ENCODE measurements at regions not wholly inside any gene's neighbourhood (a gene's known extent, or its start where the extent isn't known, plus 50 kb on each side); places are given as distances from the start of the nearest gene placed in this dataset.

DNA sequence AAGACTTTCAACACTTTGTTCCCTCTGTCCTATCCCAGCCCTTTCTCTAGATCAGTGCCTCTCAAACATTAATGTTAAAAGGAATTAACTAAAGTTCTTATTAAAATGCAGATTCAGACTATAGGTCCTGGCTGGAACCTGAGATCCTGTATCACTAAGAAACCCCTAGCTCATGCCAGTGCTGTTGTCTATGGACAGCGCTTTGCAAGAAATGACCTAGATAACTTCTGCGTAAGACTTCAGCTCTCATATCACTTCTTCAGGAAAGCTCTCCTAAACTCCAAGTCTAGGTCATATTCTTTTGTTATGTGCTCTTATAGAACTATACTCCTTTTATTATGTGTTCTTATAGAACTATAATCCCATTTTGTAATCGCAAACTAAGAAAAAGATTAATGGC is 67.8 kb upstream of the CDIN1 start:
- Histone ChIP-seq H3K27me3 (ENCODE audit: insufficient read depth, low read length) (no peaks in the 10 kb centered on the region), H3K9ac (ENCODE audit: extremely low read depth, insufficient read length, low read length) (no peak overlapping the region), H3K23ac (ENCODE audit: insufficient read length, low read depth, low read length) (no peak overlapping the region), H4K8ac (replicated peaks; ENCODE audit: insufficient read length, low read depth, low read length) (no peak overlapping the region), H2BK5ac (ENCODE audit: insufficient read length, low read length) (no peak overlapping the region), H4K91ac (ENCODE audit: insufficient read length, low read depth, low read length) (no peak overlapping the region), H3K4me2 (ENCODE audit: insufficient read depth, insufficient read length, low read length) (no peak overlapping the region), H3K79me2 (ENCODE audit: insufficient read depth, low read length) (no peaks in the 10 kb centered on the region), H3K23me2 (ENCODE audit: insufficient read length, low read depth, low read length, poor library complexity, severe bottlenecking) (no peaks in the 10 kb centered on the region), H3K79me1 (ENCODE audit: insufficient read depth, low read depth, low read length, poor library complexity, severe bottlenecking) (no peaks in the 10 kb centered on the region), H3K14ac (ENCODE audit: insufficient read depth, low read length) (no peak overlapping the region), H3K9me3 (ENCODE audit: control insufficient read depth, low read depth, low read length) (no peaks in the 10 kb centered on the region), H3K27ac (ENCODE audit: insufficient read length, low read depth, low read length) (no peak overlapping the region), H2BK12ac (ENCODE audit: insufficient read length, low read depth, low read length) (no peak overlapping the region), H2BK15ac (ENCODE audit: low read depth, low read length) (no peak overlapping the region), H3K18ac (ENCODE audit: insufficient read length, low read depth, low read length) (no peak overlapping the region), H4K20me1 (ENCODE audit: control insufficient read depth, insufficient read depth, insufficient read length) (no peaks in the 10 kb centered on the region), H2BK20ac (ENCODE audit: low read depth, low read length, poor library complexity, severe bottlenecking) (no peak overlapping the region), H4K5ac (ENCODE audit: insufficient read length, low read depth, low read length) (no peak overlapping the region), H3K56ac (ENCODE audit: insufficient read length, low read depth, low read length) (no peak overlapping the region), H2BK120ac (ENCODE audit: low read depth, low read length, poor library complexity, severe bottlenecking) (no peak overlapping the region), H3K4ac (ENCODE audit: low read depth, low read length) (no peak overlapping the region), H3T11ph (ENCODE audit: low read length) (no peak overlapping the region), H3K4me1 (ENCODE audit: insufficient read depth, low read length) (no peaks in the 10 kb centered on the region), H2AK5ac (ENCODE audit: insufficient read length, low read length) (no peak overlapping the region), H2AFZ (ENCODE audit: low read length) (no peak overlapping the region)
- Mint-ChIP-seq H3K36me3 (ENCODE audit: insufficient read depth in 1 of 3, low read depth in 3 of 3) (no peaks in the 10 kb centered on the region), H3K9me3 (no peaks in the 10 kb centered on the region), H3K4me3 (no peak overlapping the region), H3K27ac (no peak overlapping the region; a peak in 1 of 7 replicates), H3K27me3 (ENCODE audit: low read depth) (no peaks in the 10 kb centered on the region), H3K4me1 (peaks cover 7% of the 10 kb centered on the region in 2 experiments)
- TF ChIP-seq, protein P1, sequence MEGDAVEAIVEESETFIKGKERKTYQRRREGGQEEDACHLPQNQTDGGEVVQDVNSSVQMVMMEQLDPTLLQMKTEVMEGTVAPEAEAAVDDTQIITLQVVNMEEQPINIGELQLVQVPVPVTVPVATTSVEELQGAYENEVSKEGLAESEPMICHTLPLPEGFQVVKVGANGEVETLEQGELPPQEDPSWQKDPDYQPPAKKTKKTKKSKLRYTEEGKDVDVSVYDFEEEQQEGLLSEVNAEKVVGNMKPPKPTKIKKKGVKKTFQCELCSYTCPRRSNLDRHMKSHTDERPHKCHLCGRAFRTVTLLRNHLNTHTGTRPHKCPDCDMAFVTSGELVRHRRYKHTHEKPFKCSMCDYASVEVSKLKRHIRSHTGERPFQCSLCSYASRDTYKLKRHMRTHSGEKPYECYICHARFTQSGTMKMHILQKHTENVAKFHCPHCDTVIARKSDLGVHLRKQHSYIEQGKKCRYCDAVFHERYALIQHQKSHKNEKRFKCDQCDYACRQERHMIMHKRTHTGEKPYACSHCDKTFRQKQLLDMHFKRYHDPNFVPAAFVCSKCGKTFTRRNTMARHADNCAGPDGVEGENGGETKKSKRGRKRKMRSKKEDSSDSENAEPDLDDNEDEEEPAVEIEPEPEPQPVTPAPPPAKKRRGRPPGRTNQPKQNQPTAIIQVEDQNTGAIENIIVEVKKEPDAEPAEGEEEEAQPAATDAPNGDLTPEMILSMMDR (conservative IDR thresholded peaks at IDR 0.05) = no peak
- WGBS (ENCODE audit: extremely low coverage, insufficient read length, low lambda C conversion rate) = no CpG with 5 or more reads among the region's 3 CpGs
- no peak for DNase-seq

Data from H9 (cell line).